ENCODE measurements at regions not wholly inside any gene's neighbourhood (a gene's known extent, or its start where the extent isn't known, plus 50 kb on each side); places are given as distances from the start of the nearest gene placed in this dataset.

DNA sequence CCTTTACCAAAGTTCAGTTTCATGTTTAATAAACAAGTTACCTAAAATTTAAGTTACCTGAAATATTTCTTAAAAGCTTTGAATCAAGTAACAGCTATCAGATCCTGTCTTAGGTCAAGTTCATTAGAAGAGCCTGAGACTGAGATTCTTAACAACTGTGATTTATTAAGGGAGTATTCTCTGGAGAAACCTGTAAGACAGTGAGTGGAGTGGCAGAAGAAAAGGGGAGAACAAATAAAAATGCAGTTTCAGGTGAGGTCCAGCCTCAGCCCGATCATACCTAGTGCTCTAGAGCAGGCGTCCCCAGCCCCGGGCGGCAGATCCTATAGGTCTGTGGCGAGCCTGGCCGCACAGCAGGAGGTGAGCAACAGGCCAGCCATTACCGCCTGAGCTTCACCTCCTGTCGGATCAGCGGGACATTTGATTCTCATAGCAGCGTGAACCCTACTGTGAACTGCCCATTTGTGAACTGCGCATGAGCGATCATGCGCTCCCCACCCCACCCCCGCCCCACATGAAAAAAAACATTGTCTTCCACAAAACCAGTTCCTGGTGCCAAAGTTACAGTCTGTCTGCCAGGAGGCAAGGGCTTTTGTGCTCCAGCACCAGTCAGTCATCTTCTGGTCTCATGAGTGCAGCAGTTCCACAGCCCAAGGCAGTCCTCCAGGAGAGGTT is 59.2 kb upstream of the ADGRB3 start:
- no peak for TF ChIP-seq POLR2AphosphoS5 (IDR thresholded peaks at IDR 0.05)
- TF ChIP-seq POLR2A (IDR thresholded peaks at IDR 0.05) = no peak
- TF ChIP-seq CTCF (IDR thresholded peaks at IDR 0.05) = no peak
- TF ChIP-seq EP300 (IDR thresholded peaks at IDR 0.05; ENCODE audit: low read depth) = no peak
- in situ Hi-C loops (cut with MboI; ENCODE audit: low pct_ligation_motif_present in 1 of 4, low pct_unique_long_range_greater_than_20kb in 1 of 4, low sequenced_read_pairs in 3 of 4) (no loop called here), intact Hi-C loops (cut with DNase I; ENCODE audit: low total_unique reads) (no loop called here)
- Histone ChIP-seq H3K27ac (no peak overlapping the region), H3K4me3 (no peak overlapping the region), H3K9me3 (peaks cover 0 to 6% of the 10 kb centered on the region in 2 donors), H3K4me1 (no peaks in the 10 kb centered on the region), H3K36me3 (no peaks in the 10 kb centered on the region), H3K27me3 (no peaks in the 10 kb centered on the region)
- WGBS, 2 donors (ENCODE audit: low coverage in 1 of 2) = 49% methylated on average over 14 of the region's 14 CpGs; no CpG with 5 or more reads in 1 of the 2 donors
- DNase-seq = no peak

- H3K27me3 ChIP-seq = no peaks in the 10 kb centered on the region
- no peak for DNase-seq
- WGBS, 2 donors (ENCODE audit: low coverage in 1 of 2) = 20 to 86% methylated on average over 1 to 4 of the region's 4 CpGs
- no peaks in the 10 kb centered on the region for H3K4me1 ChIP-seq
- no peak overlapping the region for H3K27ac ChIP-seq
- intact Hi-C loops (cut with DNase I; ENCODE audit: low total_unique reads) (no loop called here), in situ Hi-C loops (cut with MboI; ENCODE audit: low pct_ligation_motif_present in 1 of 4, low pct_unique_long_range_greater_than_20kb in 1 of 4, low sequenced_read_pairs in 3 of 4) (no loop called here)
- H3K9me3 ChIP-seq = peaks cover 0 to 6% of the 10 kb centered on the region in 2 donors
- TF ChIP-seq CTCF (IDR thresholded peaks at IDR 0.05) (no peak), EP300 (IDR thresholded peaks at IDR 0.05; ENCODE audit: low read depth) (no peak), POLR2A (IDR thresholded peaks at IDR 0.05) (no peak), POLR2AphosphoS5 (IDR thresholded peaks at IDR 0.05) (no peak)
- H3K36me3 ChIP-seq = no peaks in the 10 kb centered on the region
- H3K4me3 ChIP-seq = no peak overlapping the region
Measured at GRCh38 chr6:68572975-68573374, 62.1 kb upstream of the ADGRB3 start.

- Histone ChIP-seq H3K27me3 (no peaks in the 10 kb centered on the region), H3K36me3 (no peaks in the 10 kb centered on the region), H3K27ac (no peak overlapping the region), H3K4me3 (no peak overlapping the region), H3K9me3 (peaks cover 0 to 6% of the 10 kb centered on the region in 2 donors), H3K4me1 (no peaks in the 10 kb centered on the region)
- intact Hi-C loops (cut with DNase I; ENCODE audit: low total_unique reads) (no loop called here), in situ Hi-C loops (cut with MboI; ENCODE audit: low pct_ligation_motif_present in 1 of 4, low pct_unique_long_range_greater_than_20kb in 1 of 4, low sequenced_read_pairs in 3 of 4) (no loop called here)
- DNase-seq = no peak
- TF ChIP-seq EP300 (IDR thresholded peaks at IDR 0.05; ENCODE audit: low read depth) (no peak), POLR2AphosphoS5 (IDR thresholded peaks at IDR 0.05) (no peak), CTCF (IDR thresholded peaks at IDR 0.05) (no peak)
- 79% methylated on average over 2 of the region's 2 CpGs; no CpG with 5 or more reads in 1 of the 2 donors for WGBS, 2 donors (ENCODE audit: low coverage in 1 of 2)
Measured at GRCh38 chr6:68572525-68572924, 62.6 kb upstream of the ADGRB3 start.

- Histone ChIP-seq H3K27me3 (no peaks in the 10 kb centered on the region), H3K36me3 (no peaks in the 10 kb centered on the region), H3K9me3 (no peaks in the 10 kb centered on the region), H3K4me1 (peaks cover 0 to 3% (median 0%) of the 10 kb centered on the region in 4 donors), H3K27ac (no peak overlapping the region), H3K4me3 (no peak overlapping the region)
- no peak for DNase-seq
- TF ChIP-seq POLR2AphosphoS5 (IDR thresholded peaks at IDR 0.05) (no peak), CTCF (IDR thresholded peaks at IDR 0.05) (no peak), POLR2A (IDR thresholded peaks at IDR 0.05) (no peak), EP300 (IDR thresholded peaks at IDR 0.05; ENCODE audit: low read depth) (no peak)
- intact Hi-C loops (cut with DNase I; ENCODE audit: low total_unique reads) (no loop called here), in situ Hi-C loops (cut with MboI; ENCODE audit: low pct_ligation_motif_present in 1 of 4, low pct_unique_long_range_greater_than_20kb in 1 of 4, low sequenced_read_pairs in 3 of 4) (no loop called here)
- WGBS, 2 donors (ENCODE audit: low coverage in 1 of 2) = 61 to 63% methylated on average over 4 to 5 of the region's 5 CpGs
Measured at GRCh38 chr6:68559716-68560115, 75.4 kb upstream of the ADGRB3 start.
